Thymus (tissue), 11 donors: ENCODE measurements at regions not wholly inside any gene's neighbourhood (a gene's known extent, or its start where the extent isn't known, plus 50 kb on each side); places are given as distances from the start of the nearest gene placed in this dataset.

Experiments
- DNase-seq, 9 donors: peaks; one replicate each; pipeline ENCODE4 v3.0.0-alpha.2; 2013; ENCODE audit warnings: low spot score in 9 of 9, low read depth in 6 of 9, missing footprints in 1 of 9
- H3K27ac ChIP-seq, 2 donors: one replicate each; pipeline ENCODE4 v1.5.1; 2013; ENCODE audit warnings: control low read depth in 1 of 2, low read depth in 1 of 2, low read length in 1 of 2, mild to moderate bottlenecking in 1 of 2, moderate library complexity in 1 of 2
- H3K27me3 ChIP-seq, 2 donors: one replicate each; pipeline ENCODE4 v1.5.1; 2013; ENCODE audit warnings: low read length in 1 of 2; ENCODE audit not compliant: control insufficient read depth in 2 of 2, insufficient read depth in 1 of 2
- H3K36me3 ChIP-seq, 2 donors: one replicate each; pipeline ENCODE4 v1.5.1; 2013; ENCODE audit warnings: low read length in 1 of 2, mild to moderate bottlenecking in 1 of 2, moderate library complexity in 1 of 2; ENCODE audit not compliant: control insufficient read depth in 2 of 2, insufficient read depth in 2 of 2
- H3K4me1 ChIP-seq, 2 donors: one replicate each; pipeline ENCODE4 v1.5.1; 2013; ENCODE audit warnings: low read length in 2 of 2; ENCODE audit not compliant: control insufficient read depth in 2 of 2, insufficient read depth in 2 of 2
- H3K4me3 ChIP-seq, 2 donors: one replicate each; pipeline ENCODE4 v1.5.1; 2013; ENCODE audit warnings: low read length in 2 of 2, control low read depth in 1 of 2, mild to moderate bottlenecking in 1 of 2
- H3K9me3 ChIP-seq, 2 donors: one replicate each; pipeline ENCODE4 v1.5.1; 2013; ENCODE audit warnings: low read length in 1 of 2, mild to moderate bottlenecking in 1 of 2; ENCODE audit not compliant: control insufficient read depth in 2 of 2, insufficient read depth in 1 of 2
- WGBS: extraction: QIAGEN DNeasy Blood & Tissue Kit; methylation state at CpG from one replicate; pipeline ENCODE4 v1.1.7; 2013; 5-methylcytosine and 5-hydroxymethylcytosine counted together
- donor health status: healthy.

- H3K27me3 ChIP-seq = no peaks in the 10 kb centered on the region
- H3K4me3 ChIP-seq = no peak overlapping the region
- no peaks in the 10 kb centered on the region for H3K36me3 ChIP-seq
- 76% methylated on average over 5 of the region's 5 CpGs for WGBS
- H3K9me3 ChIP-seq = no peaks in the 10 kb centered on the region
- no peak overlapping the region for H3K27ac ChIP-seq
- DNase-seq = no peak
- H3K4me1 ChIP-seq = no peaks in the 10 kb centered on the region
Observed at GRCh38 chr21:27206368-27206982, 239.6 kb upstream of the ADAMTS5 start.

DNA sequence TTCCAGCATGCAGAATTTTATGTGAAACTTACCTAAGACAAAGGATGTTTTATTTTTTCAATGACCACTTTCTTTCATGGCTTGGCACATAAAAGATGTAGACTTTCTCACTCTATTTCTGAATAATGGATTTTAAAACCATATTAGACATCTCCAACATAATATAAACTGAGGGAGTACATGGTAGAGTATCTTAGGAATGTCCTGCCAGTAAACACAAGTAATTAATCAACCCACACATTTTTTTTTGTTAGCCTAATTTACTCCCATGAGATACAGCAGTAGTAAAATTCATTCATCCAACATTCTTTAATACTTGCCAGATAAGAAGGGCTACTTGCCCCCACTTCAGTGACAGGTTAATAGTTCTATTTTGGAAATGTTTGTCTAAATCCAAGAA is 235.4 kb upstream of the ADAMTS5 start:
- H3K27me3 ChIP-seq = no peaks in the 10 kb centered on the region
- H3K27ac ChIP-seq = no peak overlapping the region
- no peaks in the 10 kb centered on the region for H3K4me1 ChIP-seq
- H3K9me3 ChIP-seq = no peaks in the 10 kb centered on the region
- DNase-seq = no peak
- no peak overlapping the region for H3K4me3 ChIP-seq
- H3K36me3 ChIP-seq = no peaks in the 10 kb centered on the region

DNA sequence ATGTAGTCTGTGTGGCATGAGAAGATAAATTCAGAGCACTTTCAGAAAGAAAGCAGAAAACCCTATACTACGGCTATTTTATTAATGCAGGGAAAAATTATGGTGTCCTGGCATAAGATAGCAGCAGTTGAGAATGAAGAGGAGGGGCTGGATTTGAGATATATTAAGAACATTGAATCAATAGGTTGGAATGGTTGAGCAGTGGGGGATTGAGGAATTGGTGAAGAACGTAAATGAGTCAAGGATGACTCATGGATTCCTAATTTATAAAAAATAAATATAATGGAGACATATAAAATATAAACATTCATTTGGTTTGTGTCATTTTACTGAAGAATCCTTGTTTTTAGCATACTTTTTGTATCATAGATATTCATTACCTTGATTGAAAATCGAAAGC is 234.3 kb upstream of the ADAMTS5 start:
- no peak for DNase-seq
- H3K9me3 ChIP-seq = no peaks in the 10 kb centered on the region

DNA sequence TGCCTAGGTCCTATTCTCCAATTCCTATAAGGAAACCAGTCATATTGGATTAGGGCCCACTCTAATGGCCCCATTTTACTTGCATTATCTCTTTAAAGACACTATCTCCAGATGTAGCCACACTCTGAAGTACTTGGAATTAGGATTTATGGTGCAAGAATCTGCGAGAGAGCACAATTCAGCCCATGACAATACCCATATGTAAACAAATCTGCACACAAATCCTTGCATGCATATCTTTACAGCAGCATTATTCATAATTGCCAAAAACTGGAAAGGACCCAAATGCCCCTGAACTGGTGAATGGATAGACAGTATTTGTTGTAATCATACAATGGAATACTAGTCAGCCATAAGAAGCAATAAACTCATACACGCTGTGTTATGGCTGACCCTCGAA is 229.8 kb upstream of the ADAMTS5 start:
- peaks cover 0 to 5% of the 10 kb centered on the region in 2 donors for H3K9me3 ChIP-seq
- no peak overlapping the region for H3K27ac ChIP-seq
- H3K27me3 ChIP-seq = no peaks in the 10 kb centered on the region
- no peaks in the 10 kb centered on the region for H3K36me3 ChIP-seq
- no peak for DNase-seq
- no peaks in the 10 kb centered on the region for H3K4me1 ChIP-seq
- no peak overlapping the region for H3K4me3 ChIP-seq
- WGBS = 93% methylated on average over 3 of the region's 3 CpGs

More for the DNA sequence above, 234.3 kb upstream of the ADAMTS5 start:
- Histone ChIP-seq H3K4me1 (no peaks in the 10 kb centered on the region), H3K27ac (no peak overlapping the region), H3K27me3 (no peaks in the 10 kb centered on the region), H3K4me3 (no peak overlapping the region), H3K36me3 (no peaks in the 10 kb centered on the region)
- 96% methylated on average over 3 of the region's 3 CpGs for WGBS

DNA sequence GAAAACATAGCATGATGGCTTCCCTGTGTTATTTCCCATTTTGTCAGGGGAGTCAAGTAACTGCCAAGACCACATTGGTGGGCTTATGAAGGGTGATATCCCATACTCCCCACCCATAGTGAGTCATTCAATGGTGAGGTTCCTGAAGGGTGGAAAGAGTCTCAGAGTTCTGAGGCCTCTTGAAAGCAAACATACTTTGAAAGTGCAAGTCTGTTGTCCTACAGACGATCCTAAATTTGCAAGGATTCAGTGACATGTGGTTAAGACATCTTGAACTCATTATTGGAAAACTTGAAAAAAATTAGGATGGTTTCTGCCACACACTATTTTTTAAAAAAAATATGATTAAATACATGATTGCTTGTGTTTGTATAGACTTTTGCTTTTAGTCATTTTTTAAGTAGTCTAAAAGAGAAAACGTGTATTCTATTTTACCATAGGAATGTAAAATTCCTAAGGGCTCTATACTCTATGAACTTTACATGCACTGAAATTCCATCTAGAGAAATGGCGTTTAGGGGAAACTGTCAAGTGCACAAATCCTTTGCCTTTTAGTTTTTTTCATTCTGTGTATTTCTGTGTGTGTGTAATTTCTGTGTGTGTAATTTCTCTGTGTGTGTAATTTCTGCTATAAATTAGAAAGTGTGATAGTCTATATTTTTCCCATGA is 225.5 kb upstream of the ADAMTS5 start:
- DNase-seq = no peak
- WGBS = 87% methylated on average over 3 of the region's 3 CpGs
- H3K36me3 ChIP-seq = no peaks in the 10 kb centered on the region
- H3K27me3 ChIP-seq = no peaks in the 10 kb centered on the region
- no peak overlapping the region for H3K4me3 ChIP-seq
- no peak overlapping the region for H3K27ac ChIP-seq
- peaks cover 0 to 5% of the 10 kb centered on the region in 2 donors for H3K9me3 ChIP-seq
- no peaks in the 10 kb centered on the region for H3K4me1 ChIP-seq

GRCh38 chr21:27190601-27191000 is 223.7 kb upstream of the ADAMTS5 start:
- H3K4me1 ChIP-seq = no peaks in the 10 kb centered on the region
- H3K27me3 ChIP-seq = no peaks in the 10 kb centered on the region
- peaks cover 0 to 5% of the 10 kb centered on the region in 2 donors for H3K9me3 ChIP-seq
- 97% methylated on average over 1 of the region's 1 CpG for WGBS
- DNase-seq = no peak
- H3K36me3 ChIP-seq = no peaks in the 10 kb centered on the region
- no peak overlapping the region for H3K27ac ChIP-seq
- no peak overlapping the region for H3K4me3 ChIP-seq

- Histone ChIP-seq H3K9me3 (peaks cover 0 to 5% of the 10 kb centered on the region in 2 donors), H3K4me1 (no peaks in the 10 kb centered on the region), H3K27me3 (no peaks in the 10 kb centered on the region), H3K36me3 (no peaks in the 10 kb centered on the region), H3K27ac (no peak overlapping the region), H3K4me3 (no peak overlapping the region)
- WGBS = 94% methylated on average over 5 of the region's 5 CpGs
- no peak for DNase-seq
Observed at GRCh38 chr21:27189870-27190269, 223.0 kb upstream of the ADAMTS5 start.

DNA sequence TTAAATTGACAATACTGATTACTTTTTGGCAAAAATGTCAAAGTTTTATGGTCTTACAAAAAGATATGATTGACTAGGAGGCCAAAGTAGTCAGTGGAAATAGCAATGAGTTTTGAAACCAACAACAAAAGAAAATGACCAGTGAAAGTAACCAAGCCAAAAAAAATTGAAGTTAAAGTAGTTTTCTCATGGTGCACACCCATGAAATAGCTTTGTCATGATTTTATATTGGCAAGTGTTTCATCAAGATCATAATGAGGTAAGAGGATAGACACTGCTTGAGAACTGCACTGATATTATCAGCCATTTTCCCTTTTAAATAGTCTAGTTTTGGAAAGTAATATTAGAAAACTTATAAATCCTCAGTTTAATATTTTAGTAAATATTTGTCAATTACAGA is 206.2 kb upstream of the ADAMTS5 start:
- DNase-seq = no peak
- Histone ChIP-seq H3K27ac (no peak overlapping the region), H3K4me3 (no peak overlapping the region), H3K36me3 (no peaks in the 10 kb centered on the region), H3K4me1 (no peaks in the 10 kb centered on the region), H3K9me3 (no peaks in the 10 kb centered on the region), H3K27me3 (no peaks in the 10 kb centered on the region)

- no peak for DNase-seq
Observed at GRCh38 chr21:27171707-27172106, 204.8 kb upstream of the ADAMTS5 start.

More at GRCh38 chr21:27171707-27172106, 204.8 kb upstream of the ADAMTS5 start:
- no peaks in the 10 kb centered on the region for H3K9me3 ChIP-seq
- H3K4me3 ChIP-seq = no peak overlapping the region
- no peaks in the 10 kb centered on the region for H3K27me3 ChIP-seq
- H3K36me3 ChIP-seq = no peaks in the 10 kb centered on the region
- WGBS = 92% methylated on average over 1 of the region's 1 CpG
- H3K27ac ChIP-seq = no peak overlapping the region
- no peaks in the 10 kb centered on the region for H3K4me1 ChIP-seq
